NCI-H748 (cell line): ENCODE measurements at regions not wholly inside any gene's neighbourhood (a gene's known extent, or its start where the extent isn't known, plus 50 kb on each side); places are given as distances from the start of the nearest gene placed in this dataset.

ENCODE experiments used
- DNase-seq: peaks from one replicate; lab custom pipeline; 2025; ENCODE audit not compliant: unreplicated experiment; lab: John Stamatoyannopoulos, UW

DNA sequence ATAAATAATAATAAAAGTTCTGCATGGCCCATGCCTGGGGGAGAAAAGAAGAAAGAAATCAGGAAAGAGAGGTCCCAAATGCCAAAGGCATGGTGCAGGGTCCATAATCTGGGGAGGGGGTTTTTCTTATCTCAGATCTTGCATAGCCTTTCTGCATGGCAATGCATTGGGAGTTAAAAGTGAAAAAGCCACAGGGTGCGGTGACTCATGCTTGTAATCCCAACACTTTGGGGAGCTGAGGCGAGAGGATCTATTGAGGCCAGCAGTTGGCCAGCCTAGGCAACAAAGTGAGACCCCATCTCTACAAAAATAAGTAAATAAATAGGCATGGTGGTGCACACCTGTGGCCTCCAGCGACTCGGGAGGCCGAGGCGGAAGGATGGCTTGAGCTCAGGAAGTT, 76.8 kb upstream of the GATA2 start:
- DNase-seq, result no peak

DNA sequence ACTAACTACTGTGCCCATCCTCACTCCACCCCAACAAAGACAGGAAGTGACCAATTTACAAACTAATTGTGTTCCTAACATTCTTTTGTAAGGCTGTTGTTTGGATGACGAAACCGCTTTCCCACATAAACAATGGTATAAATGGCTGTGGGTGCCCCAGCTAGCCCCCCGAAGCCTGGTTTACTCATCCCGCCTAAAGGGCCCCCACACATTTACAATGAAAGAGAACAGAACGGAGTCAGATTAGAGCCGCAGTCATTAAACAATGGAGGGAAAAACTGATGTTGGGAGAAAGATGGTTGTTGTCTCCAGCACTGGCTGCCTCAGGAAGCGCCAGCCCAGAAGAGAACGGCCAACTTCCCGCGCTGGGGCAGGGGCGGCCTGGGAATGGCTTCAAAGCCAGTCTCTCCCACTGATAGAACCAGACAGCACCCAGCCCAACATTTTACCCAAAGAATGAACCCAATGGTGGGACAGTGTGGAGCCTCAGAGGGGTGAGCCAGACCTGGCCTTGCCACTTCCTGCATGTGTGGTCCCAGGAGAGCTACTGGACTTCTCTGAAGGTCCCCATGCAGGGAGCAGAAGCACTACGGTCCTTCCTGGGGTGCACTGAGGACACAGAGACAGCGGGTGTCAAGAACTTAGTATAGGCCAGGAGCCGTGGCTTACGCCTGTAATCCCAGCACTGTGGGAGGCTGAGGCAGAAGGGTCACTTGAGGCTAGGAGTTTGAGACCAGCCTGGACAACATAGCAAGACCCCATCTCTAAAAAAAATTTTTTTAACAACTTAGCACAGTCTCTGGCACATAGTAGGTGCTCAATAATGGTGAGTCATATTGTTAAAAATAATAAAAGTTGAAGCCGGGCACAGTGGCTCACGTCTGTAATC, 75.8 kb upstream of the GATA2 start:
- DNase-seq, result peak; percentile 14

DNA sequence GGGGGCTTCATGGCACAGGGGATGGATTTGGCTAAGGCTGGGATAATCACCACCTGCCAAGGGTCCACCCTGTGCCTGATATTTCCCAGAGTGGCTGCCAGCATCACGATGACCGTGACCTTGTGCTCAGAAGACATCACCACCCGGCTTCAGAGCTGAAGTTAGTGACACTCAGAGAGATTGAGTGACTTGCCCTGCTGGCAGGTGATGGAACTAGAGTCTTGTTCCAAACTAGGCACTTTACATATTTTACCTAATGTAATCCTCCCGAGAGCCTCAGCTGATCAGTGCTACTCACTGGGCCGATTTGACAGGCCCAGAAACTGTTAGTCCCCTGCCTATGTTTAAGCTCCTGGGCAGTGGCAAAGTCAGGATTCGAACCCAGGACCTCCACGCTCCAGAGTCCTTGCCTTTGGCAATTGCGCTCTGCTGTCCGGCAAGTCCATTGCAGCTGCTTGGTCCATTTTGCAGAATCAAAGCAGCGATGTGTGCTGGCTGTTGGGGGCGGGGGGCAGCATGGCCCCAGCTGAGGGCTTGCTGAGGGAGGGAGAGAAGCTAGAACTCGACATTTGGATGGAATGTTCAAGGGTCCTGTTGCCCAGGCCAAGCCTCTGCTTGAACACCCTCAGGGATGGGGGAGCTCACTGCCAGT, 74.8 kb upstream of the GATA2 start:
- no peak for DNase-seq

DNA sequence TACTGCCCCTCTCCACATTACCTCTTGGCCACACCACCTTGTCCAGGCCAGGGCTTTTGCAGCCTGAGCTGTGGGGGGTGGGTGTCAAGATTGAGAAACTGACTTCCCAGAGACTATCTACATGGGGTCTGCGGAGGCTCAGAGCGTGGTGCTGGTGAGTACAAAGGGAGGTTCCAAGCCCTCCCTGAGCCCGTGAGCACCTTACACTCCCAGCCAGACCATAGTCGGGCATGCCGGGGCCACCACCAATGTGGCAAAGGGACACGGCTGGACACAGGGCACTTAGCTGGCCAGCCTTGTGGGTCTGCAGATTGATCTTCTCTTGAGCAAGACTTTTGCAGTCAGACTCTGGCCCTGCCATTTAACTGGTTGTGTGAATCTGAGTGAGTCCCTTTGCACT, 74.1 kb upstream of the GATA2 start:
- no peak for DNase-seq

DNA sequence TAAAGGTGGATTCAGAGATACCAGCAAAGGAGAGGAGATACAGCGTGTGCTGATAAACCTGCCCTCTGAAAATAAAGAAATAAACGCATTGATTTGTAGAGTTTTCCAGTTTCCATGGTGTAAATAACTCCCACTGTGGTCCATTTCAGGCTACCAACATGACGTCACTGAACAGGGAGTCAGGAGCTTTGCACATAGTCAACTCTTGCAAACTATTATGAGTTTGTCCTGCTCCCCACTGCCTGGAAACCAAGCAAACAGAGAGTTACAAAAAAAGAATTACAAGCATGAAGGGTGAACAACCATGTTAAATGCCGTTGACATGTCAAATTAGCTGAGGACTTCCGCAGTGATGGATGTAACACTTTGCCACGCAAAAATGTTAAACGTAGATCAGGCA, 70.4 kb upstream of the GATA2 start:
- no peak for DNase-seq

DNA sequence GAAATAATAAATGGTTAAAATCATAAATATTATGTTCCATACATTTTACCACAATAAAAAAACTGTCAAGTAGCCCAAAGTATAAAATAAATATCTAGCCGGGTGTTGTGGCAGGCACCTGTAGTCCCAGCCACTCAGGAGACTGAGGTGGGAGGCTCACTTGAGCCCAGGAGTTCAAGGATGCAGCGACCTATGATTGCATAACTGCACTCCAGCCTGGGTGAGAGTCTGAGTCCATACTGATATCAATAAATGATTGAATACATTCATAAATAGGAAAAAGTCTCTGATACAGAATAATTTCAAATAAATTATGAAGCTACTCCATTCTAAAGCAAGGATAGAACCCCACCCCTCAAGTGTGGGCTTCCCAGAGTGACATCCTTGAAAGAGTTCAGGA, 68.5 kb upstream of the GATA2 start:
- DNase-seq, result no peak

DNA sequence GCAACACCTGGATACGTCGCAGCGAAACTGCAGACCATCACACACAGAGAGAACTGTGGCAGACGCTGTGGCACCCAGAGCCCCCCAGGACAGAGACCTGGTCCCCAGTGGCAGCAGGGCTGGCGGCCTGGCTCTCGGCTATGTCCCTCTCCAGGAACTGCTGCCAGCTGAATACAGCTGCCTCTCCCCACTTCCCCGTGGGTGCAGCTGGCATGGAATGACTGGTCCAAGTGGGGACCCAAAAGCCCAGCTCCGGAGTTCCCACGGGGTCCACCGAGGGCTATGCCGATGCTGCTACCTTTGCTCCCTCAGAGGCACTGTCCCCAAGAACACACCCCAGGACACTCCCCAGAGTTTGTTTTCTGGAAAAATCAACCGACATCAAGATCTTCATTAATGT, 67.8 kb upstream of the GATA2 start:
- DNase-seq, result no peak

DNA sequence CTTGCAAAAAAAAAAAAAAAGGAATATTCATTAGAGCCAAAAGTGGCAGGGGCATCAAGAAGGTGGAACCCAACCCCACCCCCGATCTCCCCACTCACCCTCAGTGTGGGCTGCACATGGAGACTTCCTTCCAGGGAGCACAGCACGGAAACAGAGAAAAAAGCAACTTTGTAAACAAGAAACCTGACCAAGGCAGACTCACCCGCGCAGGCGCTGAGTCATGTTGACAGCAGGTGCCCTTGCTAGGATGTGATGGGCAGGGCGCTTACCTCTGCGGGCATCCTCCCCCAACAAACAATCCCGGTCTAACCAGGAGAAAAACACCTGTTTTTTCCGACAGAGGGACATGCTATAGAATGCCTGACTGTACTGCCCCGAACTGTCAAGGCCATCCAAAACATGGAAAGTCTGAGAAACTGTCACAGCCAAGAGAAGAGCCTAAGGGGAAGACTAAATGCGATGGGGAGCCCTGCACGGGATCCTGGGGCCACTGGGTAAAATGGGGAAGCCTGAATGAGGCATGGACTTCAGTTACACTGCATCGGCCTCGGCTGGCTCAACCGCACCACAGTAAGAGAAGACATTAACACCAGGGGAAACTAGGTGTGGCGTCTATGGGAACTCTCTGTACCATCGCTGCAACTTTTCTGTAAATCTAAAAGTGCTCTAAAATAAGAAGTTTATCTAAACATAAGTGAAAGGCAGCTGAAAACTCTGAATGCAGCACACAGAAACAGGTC, 66.7 kb upstream of the GATA2 start:
- DNase-seq, result peak; percentile 62

DNA sequence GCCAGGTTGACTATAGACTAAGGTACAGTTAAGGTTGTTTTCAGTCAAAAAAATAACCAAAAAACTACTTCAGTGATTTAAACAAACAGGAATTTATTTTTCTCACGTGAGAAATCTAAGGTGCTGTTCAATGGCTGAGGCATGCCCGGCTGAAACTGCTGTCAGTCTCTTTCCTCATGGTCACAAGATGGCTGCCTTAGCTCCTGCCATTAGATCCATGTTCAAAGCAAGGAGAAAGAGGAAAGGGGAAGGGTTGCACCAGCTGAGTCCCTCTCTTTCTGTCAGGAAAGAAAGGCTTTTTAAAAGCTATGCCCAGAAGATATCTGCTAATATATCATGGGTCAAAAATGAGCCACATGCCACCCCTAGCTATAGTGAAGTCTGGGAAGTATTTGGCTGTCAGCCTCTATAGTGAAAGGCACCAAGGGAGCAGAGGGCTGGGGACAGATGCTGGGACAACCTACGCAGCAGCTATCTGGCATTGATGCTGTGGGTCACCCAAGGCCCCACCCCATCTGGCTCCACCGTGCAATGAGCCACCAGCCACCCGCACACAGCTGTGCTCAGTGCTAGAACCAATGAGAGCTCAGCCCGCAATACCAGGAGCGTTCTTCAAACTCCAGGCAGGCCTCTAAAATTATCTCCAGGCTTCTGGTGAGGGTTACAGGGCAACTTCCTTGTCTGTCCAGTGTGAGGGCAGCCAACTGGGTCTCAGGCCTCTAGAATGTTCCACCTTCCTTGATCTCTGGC, 64.7 kb upstream of the GATA2 start:
- no peak for DNase-seq

DNA sequence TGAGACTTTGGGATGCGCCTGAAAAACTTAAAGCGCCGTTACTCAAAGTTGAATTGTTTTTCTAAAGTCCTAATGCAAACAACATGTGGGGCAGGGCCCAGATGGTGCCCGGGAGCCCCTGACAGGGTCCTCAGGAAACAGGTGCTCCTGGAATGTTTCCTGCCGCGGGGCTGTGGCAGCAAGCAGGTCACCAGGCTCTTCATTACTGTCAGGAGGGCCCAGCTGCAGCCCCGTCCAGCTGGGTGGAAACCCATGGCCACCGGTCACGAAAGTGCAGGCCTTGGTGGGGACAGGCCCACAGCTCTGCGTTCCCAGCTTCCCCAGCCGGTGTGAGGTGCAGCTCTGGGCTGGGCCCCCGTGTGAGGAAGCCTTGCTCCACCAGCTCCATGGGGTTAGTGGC, 63.9 kb upstream of the GATA2 start:
- DNase-seq, result no peak

DNA sequence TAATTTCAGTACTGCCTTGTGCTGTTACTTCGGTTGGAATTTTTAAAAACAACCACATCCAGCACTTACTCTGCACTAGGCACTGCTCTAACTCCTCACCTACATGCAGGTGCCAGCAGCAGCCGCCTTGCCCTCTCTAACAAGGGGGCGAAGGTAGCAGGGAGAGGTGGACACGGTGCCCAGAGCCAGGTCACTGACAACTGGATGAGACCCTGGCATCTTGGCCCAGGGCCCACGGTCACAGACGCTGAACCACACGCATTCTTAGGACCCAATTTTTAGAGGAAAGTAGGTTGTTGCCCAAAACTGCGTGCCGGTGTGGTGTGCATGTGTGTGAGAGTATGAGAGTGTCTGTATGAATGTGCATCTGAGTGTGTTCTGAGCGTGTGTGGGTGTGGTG, 63.4 kb upstream of the GATA2 start:
- no peak for DNase-seq

DNA sequence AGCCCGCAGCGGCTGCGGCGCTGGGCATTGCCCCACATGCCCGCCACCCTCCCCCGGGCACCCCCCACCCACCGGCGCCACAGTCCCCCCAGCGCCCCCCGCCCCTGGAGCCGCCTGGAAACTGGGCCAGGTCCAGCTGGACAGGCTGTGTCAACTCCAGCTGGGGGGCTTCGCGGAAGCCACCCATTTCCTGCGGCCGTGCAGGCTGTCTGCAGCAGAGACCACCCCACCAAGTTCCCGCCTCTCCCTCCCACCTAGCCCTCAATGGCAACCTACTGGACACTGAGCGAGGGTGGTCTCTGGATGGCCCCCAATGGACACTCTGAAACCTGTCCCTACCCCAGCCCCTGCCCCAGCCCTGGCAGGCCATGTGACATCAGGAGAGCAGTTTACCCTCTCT, 62.8 kb upstream of the GATA2 start:
- DNase-seq, result no peak

DNA sequence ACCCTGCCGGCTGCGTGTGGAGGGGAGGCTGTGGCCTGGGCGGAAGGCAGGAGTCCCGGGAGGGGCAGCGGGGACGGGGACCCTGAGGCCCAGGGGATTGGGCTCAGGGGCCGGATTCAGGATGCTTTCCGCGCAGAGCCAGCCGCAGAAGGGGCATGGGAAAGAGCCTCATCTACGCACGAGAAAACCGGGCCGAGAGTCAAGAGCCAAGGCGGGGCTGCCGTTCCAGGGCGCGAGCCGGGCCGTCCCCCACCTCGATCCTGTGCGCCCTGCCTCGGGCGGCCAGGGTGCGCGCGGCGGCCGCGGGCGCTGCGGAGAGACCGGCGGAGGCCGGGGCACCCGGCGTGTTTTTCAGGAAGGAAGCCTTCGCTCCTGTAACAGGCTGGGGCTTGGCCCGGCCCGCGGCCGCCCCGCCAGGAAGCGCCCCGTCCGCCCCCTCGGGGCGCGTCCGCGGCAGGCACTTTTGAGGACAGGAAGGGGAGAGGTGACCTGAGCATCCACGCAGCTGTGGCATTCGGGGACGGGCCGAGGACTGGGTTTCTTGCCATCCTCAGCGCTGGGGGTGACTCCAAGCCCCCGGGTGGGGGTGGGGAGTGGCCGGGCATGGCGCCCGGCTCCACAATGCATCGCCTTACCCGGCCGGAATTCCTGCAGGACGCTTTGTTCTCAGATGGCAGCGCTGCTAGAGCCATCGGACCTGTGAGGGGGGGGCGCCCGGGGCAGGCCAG, 62.3 kb upstream of the GATA2 start:
- DNase-seq, result no peak

DNA sequence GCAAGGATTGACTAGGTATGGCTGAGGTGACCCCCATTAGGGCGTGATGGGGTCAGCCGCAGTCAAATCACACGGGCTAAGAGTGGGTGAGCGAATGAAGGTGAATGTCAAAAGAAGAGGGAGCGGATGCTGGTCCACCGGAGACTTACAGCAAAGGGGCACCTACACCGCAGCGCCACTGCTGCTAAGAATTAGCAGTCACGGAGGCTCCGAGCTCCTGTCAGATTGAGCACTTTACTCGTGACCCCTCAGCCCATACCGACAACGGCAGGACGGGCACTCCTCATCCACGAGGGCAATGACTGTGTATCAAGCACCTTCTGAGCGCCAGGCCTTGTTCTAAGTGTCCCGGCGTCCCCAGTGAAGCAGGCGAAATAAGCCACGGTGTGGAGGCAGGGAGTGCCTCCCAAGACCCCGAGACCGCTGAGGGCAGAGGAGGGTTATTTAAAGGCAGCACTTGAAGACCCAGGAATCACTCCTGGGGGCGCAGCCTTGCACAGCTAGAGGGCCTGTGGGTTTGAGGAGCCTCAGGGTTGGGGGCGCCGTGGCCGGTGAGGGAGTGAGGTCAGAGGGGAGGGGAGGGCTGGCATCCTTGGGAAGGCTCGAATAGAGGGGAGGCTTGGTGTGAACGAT, 61.6 kb upstream of the GATA2 start:
- no peak for DNase-seq

DNA sequence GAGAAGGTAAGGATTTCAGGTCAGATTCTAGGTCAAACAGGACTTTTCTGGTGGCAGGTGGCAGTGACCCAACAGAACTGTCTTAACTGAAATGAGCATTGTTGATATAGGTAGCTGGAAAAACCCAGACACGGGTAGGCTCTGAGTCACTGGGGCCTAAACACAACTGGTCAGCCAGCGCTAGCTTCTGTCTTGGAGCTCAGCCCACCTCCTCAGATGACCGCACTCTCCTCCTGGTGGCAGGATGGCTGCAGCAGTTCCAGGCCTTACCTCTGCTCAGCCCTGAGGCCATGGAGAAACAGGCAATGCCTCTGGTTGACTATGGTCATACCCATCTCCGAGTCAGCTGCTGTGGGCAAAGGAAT, 61.1 kb upstream of the GATA2 start:
- DNase-seq, result no peak

DNA sequence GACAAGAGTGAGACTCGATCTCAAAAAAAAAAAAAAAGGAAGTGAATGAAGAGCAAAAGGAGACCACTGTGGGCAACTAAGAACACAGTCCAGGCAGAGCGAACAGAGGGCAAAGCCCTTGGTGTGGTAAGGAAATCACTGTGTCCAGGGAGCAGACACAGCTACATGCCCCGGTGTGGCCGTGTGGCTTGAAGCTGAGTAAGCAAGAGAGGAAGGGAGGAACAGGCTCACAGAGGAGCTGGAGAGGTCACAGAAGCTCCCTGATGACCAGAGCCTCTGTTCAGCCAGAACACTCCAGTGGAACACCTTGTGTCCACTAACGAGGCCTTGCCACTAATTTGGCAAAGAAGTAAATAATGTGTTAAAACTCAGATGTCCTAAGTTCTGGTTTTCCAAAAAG, 60.6 kb upstream of the GATA2 start:
- DNase-seq, result no peak

DNA sequence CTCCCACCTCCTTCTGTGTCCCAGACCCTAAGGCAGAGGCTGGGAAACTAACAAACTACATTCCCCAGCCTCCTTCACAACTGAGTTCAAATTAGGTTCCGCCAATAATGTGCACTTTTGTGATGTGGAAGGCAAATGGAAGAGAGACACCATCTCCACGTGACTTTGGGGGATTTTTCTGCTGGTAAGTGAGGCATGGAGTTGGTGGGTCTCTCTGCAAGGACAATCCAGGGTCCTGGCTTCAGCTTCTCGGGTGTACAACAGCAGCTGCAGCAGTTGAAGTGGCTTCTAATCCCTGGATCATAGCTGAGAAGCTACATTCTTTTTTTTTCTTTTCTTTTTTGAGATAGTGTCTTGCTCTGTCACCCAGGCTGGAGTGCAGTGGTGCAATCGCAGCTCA, 58.9 kb upstream of the GATA2 start:
- no peak for DNase-seq

DNA sequence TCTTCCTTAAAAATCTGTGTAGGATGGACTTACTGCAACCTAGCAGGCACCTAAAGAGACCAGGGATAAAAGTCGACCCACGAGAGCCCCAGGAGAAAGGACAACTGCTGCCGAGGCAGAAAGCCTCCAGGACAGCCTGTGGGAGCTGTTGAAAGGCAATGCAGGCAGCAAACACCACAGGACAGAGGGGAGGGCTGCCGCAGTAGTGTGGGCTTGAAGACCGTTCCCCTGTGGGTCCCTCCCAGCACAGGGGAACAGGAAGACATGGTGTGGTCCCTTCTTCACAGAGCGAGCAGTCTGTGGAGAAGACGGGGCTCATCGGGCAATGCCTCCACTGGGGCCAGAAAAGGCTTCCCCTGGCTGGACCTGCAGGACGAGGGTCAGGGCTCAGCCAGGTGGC, 58.5 kb upstream of the GATA2 start:
- DNase-seq, result no peak

DNA sequence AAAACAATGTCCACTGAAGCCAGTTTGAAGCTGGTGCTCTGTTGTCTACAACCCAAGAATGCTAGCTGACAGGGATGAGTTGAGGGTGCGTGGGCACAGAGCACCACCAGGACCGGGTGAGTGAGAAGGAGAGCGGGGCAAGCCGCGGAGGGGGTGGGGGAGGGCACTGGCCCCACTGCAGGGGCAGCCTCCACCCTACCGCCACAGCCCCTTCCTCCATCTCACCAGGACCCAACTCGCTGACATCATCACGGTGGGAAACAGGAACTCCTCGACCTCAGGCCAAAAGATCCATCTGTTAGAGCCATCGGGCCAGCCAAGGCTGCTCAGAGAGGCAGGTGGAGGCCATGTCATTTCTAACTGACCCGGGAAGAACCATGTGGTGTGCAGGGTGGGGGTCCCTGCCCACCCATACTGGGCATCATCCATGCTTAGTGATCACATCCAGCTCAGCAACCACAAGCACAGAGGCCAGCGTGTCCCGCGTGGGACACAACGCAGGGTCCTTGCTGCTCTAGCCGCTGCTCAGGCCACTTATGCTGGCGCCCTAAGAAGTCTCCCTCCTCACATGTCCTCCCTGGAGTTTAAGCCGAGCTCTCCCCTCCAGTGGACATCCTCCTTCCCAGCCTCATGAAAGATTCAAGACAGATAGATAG, 57.6 kb upstream of the GATA2 start:
- DNase-seq, result no peak

DNA sequence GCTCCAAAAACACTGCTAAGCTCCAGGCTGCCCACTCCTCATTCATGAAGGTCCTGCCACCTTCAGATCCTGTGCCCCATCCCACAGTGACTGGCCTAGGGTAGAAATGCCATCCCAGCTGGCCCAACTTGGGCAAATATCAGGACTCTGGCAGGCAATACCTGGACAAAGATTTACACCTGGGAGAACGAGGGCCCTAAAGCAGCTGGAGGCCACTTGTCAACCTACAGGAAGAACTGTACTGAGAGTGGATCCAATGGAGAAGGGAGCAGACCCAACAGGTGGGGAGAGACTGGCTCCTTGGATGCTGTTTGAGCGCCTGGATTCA, 57.1 kb upstream of the GATA2 start:
- DNase-seq, result no peak
